ENCODE measurements at regions not wholly inside any gene's neighbourhood (a gene's known extent, or its start where the extent isn't known, plus 50 kb on each side); places are given as distances from the start of the nearest gene placed in this dataset.

DNA sequence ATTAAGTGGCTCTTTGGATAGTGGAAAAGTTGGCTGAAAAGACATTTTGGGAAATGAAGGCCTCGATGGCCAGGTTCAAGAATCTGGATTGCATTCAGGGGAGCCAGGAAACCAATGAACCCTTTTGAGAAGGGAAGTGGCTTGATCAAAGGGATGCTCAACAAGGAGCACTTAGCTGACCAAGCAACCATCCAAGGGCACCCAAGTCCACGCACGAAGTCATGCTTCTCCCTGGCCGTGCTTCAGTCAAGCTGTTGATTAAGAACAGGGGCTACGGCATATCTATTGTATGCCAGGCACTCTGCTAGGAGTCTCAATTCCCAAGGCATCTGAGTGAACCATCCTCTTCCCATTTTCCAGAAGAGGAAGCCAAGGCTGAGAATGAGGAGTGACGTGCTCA, 185.8 kb upstream of the GLI2 start:
- no peaks in the 10 kb centered on the region for H3K79me2 ChIP-seq (ENCODE audit: control insufficient read depth, insufficient read depth, low read length)
- POLR2A ChIA-PET = interaction anchor here (0.8 kb wide), 1 partner anchor 30 kb away, joined by 3 read pairs; no protein-coding TSS in a partner anchor
- CTCF ChIA-PET (ENCODE audit: low intra/inter-chr PET ratio) = no interaction called here
- H2AFZ ChIP-seq (ENCODE audit: low read depth, low read length) = no peak overlapping the region
- peaks cover 3% of the 10 kb centered on the region; the same call in 1 of the 2 replicates for H4K20me1 ChIP-seq (replicated peaks; ENCODE audit: control insufficient read depth, insufficient read depth, low read length)
- intact Hi-C loops (cut with micrococcal nuclease) = no loop called here
- BruUV-seq (replicated peaks) = no TSS peak
- in situ Hi-C loops (cut with MboI) = no loop called here
- no peak overlapping the region for H3K9ac ChIP-seq (ENCODE audit: insufficient read depth in 1 of 2, low read depth in 2 of 2, low read length in 2 of 2)
- H3K36me3 ChIP-seq (ENCODE audit: control insufficient read depth, insufficient read depth, low read length) = no peaks in the 10 kb centered on the region
- H3K9me1 ChIP-seq (ENCODE audit: control insufficient read depth, insufficient read depth, low read length) = no peaks in the 10 kb centered on the region
- DNase-seq (ENCODE audit: extremely low read depth in 1 of 4, low spot score in 3 of 4) (no peak), ATAC-seq (no peak), FAIRE-seq (no peak)
- peaks cover 27 to 47% of the 10 kb centered on the region in 2 experiments; a peak in 4 of 5 replicates for H3K27me3 ChIP-seq (ENCODE audit: control insufficient read depth in 2 of 2, insufficient read depth in 2 of 2, low read length in 2 of 2)
- WGBS (ENCODE audit: insufficient coverage, low coverage, missing lambda C conversion rate) = 0% methylated on average over 6 of the region's 6 CpGs
- H3K4me2 ChIP-seq (ENCODE audit: insufficient read depth, low read length) = no peak overlapping the region
- TF ChIP-seq, protein P1, sequence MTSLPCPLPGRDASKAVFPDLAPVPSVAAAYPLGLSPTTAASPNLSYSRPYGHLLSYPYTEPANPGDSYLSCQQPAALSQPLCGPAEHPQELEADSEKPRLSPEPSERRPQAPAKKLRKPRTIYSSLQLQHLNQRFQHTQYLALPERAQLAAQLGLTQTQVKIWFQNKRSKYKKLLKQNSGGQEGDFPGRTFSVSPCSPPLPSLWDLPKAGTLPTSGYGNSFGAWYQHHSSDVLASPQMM (CRISPR knock-in tag; IDR thresholded peaks at IDR 0.05) = no peak
- no peak for TF ChIP-seq ZNF583 (CRISPR knock-in tag; IDR thresholded peaks at IDR 0.05)
- no peak for TF ChIP-seq ELF2 (CRISPR knock-in tag; IDR thresholded peaks at IDR 0.05)
- no peak for TF ChIP-seq ZNF436 (CRISPR knock-in tag; IDR thresholded peaks at IDR 0.05)
- TF ChIP-seq SMC3 (conservative IDR thresholded peaks at IDR 0.05; ENCODE audit: insufficient read depth, low read depth, low read length) = no peak
- TF ChIP-seq ETS2 (tag; IDR thresholded peaks at IDR 0.05; ENCODE audit: borderline replicate concordance, poor library complexity, severe bottlenecking) = no peak
- TF ChIP-seq THRB (CRISPR knock-in tag; conservative IDR thresholded peaks at IDR 0.05) = no peak
- no peaks in the 10 kb centered on the region; a peak in 1 of 5 replicates for H3K4me1 ChIP-seq (replicated peaks in 1 of 2; ENCODE audit: control insufficient read depth in 2 of 2, insufficient read depth in 2 of 2, low read length in 2 of 2)
- H3K4me3 ChIP-seq = no peak overlapping the region
- H3K9me3 ChIP-seq (replicated peaks; ENCODE audit: control insufficient read depth, insufficient read depth, low read depth, low read length) = no peaks in the 10 kb centered on the region
- no peak overlapping the region for H3K27ac ChIP-seq (ENCODE audit: extremely low read depth, low read depth, low read length)
